ENCODE measurements at regions not wholly inside any gene's neighbourhood (a gene's known extent, or its start where the extent isn't known, plus 50 kb on each side); places are given as distances from the start of the nearest gene placed in this dataset.
A peak's percentile ranks its signal among the peaks of the same experiment; 100 is the strongest.

DNA sequence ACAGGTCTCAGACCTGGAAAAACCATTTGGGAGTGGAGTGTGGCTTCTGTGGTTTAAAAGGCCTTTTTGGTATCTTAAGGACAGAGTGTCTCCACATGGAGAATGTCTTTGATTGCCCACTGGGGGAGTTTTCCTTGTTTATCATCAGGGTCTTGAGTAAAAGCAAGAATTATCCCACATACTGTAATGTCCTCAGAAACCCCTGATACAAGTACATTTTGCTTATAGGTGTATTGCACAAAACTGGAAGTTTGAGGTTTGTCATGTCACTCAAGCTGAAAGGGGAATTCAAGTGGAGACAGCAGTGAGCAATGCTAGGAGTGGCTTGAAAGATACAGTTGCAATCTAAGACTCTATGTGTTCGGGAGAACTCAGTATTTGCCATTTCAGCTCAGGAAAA is 62.7 kb upstream of the GRAMD2B start:
- peaks cover 0 to 36% (median 19%) of the 10 kb centered on the region in 4 donors for H3K4me1 ChIP-seq (ENCODE audit: control insufficient read depth in 4 of 4, insufficient read depth in 4 of 4, low read length in 3 of 4)
- H3K4me3 ChIP-seq (ENCODE audit: low read depth in 1 of 3, low read length in 3 of 3) = no peak overlapping the region
- no peak for TF ChIP-seq GABPA (IDR thresholded peaks at IDR 0.05 in 1 of 2, conservative IDR thresholded peaks at IDR 0.05 in 1 of 2)
- TF ChIP-seq SP1 (IDR thresholded peaks at IDR 0.05) = no peak
- no peak for TF ChIP-seq EGR1 (IDR thresholded peaks at IDR 0.05; ENCODE audit: low read depth in 2 of 2)
- TF ChIP-seq ATF3 (IDR thresholded peaks at IDR 0.05) = no peak
- TF ChIP-seq REST (IDR thresholded peaks at IDR 0.05) = no peak
- no peak for TF ChIP-seq HNF4A (conservative IDR thresholded peaks at IDR 0.05)
- H3K9me3 ChIP-seq (ENCODE audit: control insufficient read depth in 4 of 4, low read length in 3 of 4) = no peaks in the 10 kb centered on the region
- H3K36me3 ChIP-seq (ENCODE audit: control insufficient read depth in 4 of 4, insufficient read depth in 3 of 4, low read depth in 1 of 4, low read length in 3 of 4) = no peaks in the 10 kb centered on the region
- H3K27me3 ChIP-seq (ENCODE audit: control insufficient read depth in 4 of 4, insufficient read depth in 4 of 4, low read length in 3 of 4) = no peaks in the 10 kb centered on the region
- WGBS = 89% methylated on average over 1 of the region's 1 CpG
- no peak for DNase-seq (ENCODE audit: low spot score)
- no peak overlapping the region for H3K9ac ChIP-seq (ENCODE audit: low read depth in 1 of 2, low read length in 2 of 2)
- no peak overlapping the region for H3K27ac ChIP-seq (ENCODE audit: low read depth in 1 of 2, low read length in 2 of 2)

- Histone ChIP-seq H3K36me3 (ENCODE audit: control insufficient read depth in 4 of 4, insufficient read depth in 3 of 4, low read depth in 1 of 4, low read length in 3 of 4) (no peaks in the 10 kb centered on the region), H3K27ac (ENCODE audit: low read depth in 1 of 2, low read length in 2 of 2) (peak overlapping the region; percentile 17 to 79), H3K9ac (ENCODE audit: low read depth in 1 of 2, low read length in 2 of 2) (peak overlapping the region in 1 of 2 donors; percentile 82), H3K27me3 (ENCODE audit: control insufficient read depth in 4 of 4, insufficient read depth in 4 of 4, low read length in 3 of 4) (no peaks in the 10 kb centered on the region), H3K9me3 (ENCODE audit: control insufficient read depth in 4 of 4, low read length in 3 of 4) (no peaks in the 10 kb centered on the region), H3K4me1 (ENCODE audit: control insufficient read depth in 4 of 4, insufficient read depth in 4 of 4, low read length in 3 of 4) (peaks cover 1 to 38% (median 17%) of the 10 kb centered on the region in 4 donors), H3K4me3 (ENCODE audit: low read depth in 1 of 3, low read length in 3 of 3) (no peak overlapping the region)
- WGBS = 13% methylated on average over 1 of the region's 1 CpG
- no peak for DNase-seq (ENCODE audit: low spot score)
- TF ChIP-seq REST (IDR thresholded peaks at IDR 0.05) = peak; percentile 56
- TF ChIP-seq GABPA (IDR thresholded peaks at IDR 0.05 in 1 of 2, conservative IDR thresholded peaks at IDR 0.05 in 1 of 2) = peak in 1 of 2 donors; percentile 40
- TF ChIP-seq NR2F2 (IDR thresholded peaks at IDR 0.05) = no peak
- TF ChIP-seq RXRA (IDR thresholded peaks at IDR 0.05) = peak; percentile 33 to 82
- peak; percentile 41 for TF ChIP-seq FOXA2 (IDR thresholded peaks at IDR 0.05)
- peak; percentile 37 to 47 for TF ChIP-seq RAD21 (IDR thresholded peaks at IDR 0.05)
- TF ChIP-seq TAF1 (conservative IDR thresholded peaks at IDR 0.05) = no peak
- peak; percentile 58 for TF ChIP-seq FOXA1 (IDR thresholded peaks at IDR 0.05)
- peak; percentile 93 to 97 for TF ChIP-seq HNF4A (conservative IDR thresholded peaks at IDR 0.05)
- peak; percentile 49 for TF ChIP-seq MAX (IDR thresholded peaks at IDR 0.05)
- TF ChIP-seq CTCF (IDR thresholded peaks at IDR 0.05; ENCODE audit: low read depth, low read length, missing input control) = no peak
- TF ChIP-seq JUND (IDR thresholded peaks at IDR 0.05) = peak; percentile 15 to 87
- TF ChIP-seq, protein P1, sequence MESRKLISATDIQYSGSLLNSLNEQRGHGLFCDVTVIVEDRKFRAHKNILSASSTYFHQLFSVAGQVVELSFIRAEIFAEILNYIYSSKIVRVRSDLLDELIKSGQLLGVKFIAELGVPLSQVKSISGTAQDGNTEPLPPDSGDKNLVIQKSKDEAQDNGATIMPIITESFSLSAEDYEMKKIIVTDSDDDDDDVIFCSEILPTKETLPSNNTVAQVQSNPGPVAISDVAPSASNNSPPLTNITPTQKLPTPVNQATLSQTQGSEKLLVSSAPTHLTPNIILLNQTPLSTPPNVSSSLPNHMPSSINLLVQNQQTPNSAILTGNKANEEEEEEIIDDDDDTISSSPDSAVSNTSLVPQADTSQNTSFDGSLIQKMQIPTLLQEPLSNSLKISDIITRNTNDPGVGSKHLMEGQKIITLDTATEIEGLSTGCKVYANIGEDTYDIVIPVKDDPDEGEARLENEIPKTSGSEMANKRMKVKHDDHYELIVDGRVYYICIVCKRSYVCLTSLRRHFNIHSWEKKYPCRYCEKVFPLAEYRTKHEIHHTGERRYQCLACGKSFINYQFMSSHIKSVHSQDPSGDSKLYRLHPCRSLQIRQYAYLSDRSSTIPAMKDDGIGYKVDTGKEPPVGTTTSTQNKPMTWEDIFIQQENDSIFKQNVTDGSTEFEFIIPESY (IDR thresholded peaks at IDR 0.05) = peak; percentile 70
- peak; percentile 87 for TF ChIP-seq ATF3 (IDR thresholded peaks at IDR 0.05)
- no peak for TF ChIP-seq EGR1 (IDR thresholded peaks at IDR 0.05; ENCODE audit: low read depth in 2 of 2)
- TF ChIP-seq HNF4G (IDR thresholded peaks at IDR 0.05) = peak; percentile 85
- peak; percentile 84 for TF ChIP-seq SP1 (IDR thresholded peaks at IDR 0.05)
- TF ChIP-seq YY1 (IDR thresholded peaks at IDR 0.05) = peak; percentile 63
Observed at GRCh38 chr5:126363658-126364057, 59.6 kb upstream of the GRAMD2B start.

All from liver (tissue), 8 donors.